Endometrium (tissue), 2 donors: ENCODE measurements at regions not wholly inside any gene's neighbourhood (a gene's known extent, or its start where the extent isn't known, plus 50 kb on each side); places are given as distances from the start of the nearest gene placed in this dataset.
A peak's percentile ranks its signal among the peaks of the same experiment; 100 is the strongest.
"Not testable (repeated sequence)": the region's sequence is repeated elsewhere in the genome, so short reads cannot be mapped to it uniquely, and the experiment has no call there.

Experiments
- FAIRE-seq: peaks from 2 replicates; lab custom pipeline; 2012; peaks lifted over from hg19 to GRCh38; lab: Jason Lieb, UNC
- donor health status: control.
- donor health status: control.

DNA sequence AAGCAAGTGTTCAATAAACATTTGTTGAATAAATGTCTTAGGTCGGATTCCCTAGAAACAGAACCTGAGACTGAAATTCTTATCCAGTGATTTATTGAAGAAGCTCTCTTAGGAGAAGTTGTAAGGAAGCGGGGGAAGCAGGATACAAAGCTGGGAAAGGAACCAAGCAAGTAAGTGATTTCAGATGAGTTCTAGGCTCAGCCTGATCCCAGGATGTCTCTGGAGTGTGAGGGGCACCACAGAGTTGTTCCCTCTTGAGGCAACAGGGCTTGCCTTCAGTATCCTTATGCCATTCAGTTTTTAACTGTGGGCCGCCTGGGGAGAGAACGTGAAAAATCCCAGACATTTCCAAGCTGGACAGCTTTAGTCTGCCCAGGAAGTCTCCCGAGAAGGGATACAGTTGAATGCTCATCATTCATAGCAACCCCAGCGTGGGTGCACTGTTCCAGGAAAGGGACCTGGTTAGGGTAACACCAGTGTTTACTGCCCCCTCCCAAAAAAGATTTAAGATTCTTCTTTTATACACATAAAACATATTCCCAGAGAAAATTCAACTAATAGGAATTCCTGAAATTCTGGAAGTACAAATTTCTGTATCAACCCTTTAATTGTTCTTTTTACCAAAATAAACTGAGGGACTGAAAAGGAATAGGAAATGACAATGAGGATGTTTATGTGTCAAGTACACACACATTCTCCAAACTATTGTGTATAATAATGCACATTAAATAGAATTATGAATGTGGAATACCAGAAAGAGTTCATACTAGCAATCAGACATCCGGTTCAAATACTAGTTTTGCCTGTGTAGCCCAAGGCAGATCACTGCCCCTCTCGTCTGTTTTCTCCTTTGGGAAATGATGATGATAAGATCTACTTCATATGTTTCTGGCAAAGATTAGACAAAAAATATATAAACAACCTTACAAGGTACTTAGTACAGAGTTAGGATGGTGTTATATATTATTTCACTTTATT lies 592.1 kb upstream of the CDH2 start:
- FAIRE-seq: no peak

DNA sequence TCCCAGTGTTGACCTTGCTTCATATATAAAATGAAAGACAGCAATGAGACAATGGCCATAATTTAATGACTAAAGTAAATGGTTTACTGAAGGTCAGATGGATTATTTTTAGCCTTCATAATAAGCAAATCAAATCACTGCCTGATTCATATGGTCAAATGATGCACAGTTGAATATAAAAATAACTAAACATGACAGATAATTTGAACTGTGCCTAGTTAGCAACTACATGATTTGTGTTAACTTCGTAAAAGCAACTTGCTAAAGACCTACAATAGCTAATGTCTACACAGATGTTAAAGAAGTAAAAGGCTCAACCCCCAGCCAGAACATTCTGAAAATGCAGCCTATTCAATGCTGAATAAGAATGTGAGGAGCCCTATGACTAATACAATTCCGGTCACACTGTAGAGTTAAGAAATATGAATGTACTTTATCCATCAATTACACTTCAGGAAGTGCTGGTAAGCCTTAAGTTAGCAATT lies 590.8 kb upstream of the CDH2 start:
- FAIRE-seq: no peak

DNA sequence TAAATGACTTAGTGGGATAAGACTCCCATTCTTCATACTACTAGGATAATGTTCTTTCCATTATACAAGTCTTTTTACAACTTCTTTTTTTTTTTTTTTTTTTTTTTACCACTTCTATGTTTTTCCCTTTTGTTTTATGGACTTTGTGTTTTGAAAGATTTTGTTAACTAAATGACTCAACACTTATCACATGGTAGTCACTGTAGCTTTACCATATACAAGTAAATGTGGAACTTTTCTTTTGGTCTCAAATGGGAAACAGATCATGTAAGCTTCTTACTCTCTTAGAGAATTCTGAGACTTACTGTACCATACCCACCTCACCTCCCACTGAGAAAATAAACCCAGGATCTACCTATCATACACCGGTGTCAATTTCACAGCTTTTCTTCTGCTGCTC lies 590.3 kb upstream of the CDH2 start:
- no peak for FAIRE-seq

DNA sequence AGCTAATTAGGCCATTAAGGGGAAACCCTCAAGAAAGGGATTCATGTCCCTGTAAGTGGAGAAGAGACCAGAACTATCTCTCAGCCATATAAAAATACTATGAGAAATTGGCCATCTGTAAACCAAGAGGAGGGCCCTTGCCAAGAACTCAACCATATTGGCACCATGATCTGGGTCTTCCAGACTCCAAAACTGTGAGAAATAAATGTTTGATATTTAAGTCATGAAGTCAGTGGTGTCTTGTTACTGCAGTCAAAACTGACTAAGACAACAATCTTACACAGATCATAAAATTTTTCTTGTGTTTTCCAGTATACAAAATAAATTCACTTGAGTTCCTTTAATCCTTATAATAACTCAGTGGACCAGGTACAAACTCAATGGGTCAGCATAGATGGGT lies 589.8 kb upstream of the CDH2 start:
- no peak for FAIRE-seq

DNA sequence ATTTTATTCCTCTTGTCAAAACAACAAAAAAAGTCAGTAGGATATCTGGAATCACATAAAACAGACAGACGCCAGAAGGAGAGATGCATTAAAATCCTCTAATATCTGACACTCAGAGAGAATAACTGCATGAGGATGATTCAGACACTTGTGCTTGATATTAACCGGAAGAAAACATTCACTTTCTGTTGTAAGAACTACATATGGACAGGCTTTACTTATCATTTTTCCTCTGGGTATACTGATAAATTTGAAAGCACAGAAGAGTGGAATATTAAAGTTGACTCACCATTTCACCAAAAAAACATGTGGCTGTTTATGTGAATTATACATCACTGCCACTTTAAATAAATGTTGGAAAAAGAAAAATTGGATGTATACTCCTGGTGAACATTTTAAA lies 589.1 kb upstream of the CDH2 start:
- peak; percentile 99 for FAIRE-seq

DNA sequence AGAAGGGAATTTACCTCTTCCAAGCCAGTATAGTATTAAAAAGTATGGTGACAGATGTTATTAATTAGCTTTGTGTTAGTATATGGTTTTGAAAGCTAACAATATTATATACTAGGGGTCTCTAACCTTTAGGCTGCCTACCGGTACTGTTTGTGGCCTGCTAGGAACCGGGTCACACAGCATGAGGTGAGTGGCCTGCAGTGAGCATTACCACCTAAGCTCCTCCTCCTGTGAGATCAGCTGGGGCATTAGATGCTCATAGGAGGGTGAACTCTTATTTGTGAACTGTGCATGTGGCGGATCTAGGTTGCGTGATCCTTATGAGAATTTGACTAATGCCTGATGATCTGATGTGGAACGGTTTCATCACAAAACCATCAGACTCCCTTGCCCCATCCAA lies 583.4 kb upstream of the CDH2 start:
- no peak for FAIRE-seq

DNA sequence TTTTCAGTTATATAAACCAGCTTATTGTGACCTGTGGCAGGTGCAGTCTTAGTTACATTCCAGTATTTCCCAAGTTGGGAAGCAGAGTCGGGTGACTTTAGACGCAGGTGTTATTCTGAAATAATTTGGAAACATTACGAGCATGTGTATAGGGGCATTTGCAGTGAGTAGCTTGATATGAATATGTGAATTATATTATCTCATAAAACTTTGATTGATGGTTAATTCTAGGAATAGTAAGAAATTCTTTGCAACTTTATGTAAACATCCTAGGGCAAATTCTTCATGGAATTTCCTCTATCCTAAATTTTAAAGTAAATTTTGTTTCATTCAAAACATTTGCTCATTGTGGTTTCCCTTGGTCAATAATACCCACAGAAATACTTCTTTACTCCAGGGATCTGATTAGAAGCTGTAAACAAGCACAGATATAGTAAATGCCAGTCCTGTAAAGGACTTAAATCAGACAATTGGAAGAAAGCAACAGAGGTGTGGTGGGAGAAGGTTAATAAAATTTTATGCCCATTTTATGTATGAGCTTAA lies 580.6 kb upstream of the CDH2 start:
- FAIRE-seq: no peak

DNA sequence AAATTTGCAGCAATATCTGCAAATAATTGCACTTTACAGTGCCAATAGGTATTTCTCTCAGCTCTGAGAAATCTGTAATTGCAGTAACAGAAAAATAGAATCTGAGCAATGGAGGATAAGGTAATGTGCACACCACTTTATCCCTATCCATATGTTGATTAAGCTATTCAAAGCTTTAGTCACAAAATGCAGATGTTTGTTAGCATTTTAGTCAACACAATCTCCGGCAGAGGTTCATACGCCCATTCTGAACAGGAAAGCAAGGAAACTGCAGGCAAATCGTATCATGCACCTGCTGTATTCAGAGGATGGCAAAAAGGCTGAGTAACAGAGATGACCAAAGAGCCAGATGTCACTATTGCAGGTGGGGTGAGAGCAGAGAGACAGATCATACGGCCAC lies 566.2 kb upstream of the CDH2 start:
- FAIRE-seq: no peak

DNA sequence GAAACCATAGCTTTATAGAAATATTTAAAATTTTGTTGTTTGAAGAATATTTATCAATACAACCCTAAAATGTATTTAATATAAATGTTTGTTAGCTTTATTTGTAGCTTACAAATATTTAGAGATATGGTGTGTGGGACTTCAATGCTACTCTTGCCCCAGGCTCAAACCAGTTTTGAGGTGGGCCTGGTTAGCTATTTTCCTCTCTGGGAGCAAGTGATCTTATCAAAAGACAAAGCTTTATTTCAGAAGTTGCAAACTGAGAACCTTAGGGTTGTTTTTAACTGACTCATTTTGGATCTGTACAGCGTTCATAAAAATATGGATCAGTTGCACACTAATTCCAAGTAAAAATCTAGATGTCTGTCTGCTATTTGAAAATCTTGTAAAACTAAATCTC lies 563.6 kb upstream of the CDH2 start:
- FAIRE-seq: no peak

DNA sequence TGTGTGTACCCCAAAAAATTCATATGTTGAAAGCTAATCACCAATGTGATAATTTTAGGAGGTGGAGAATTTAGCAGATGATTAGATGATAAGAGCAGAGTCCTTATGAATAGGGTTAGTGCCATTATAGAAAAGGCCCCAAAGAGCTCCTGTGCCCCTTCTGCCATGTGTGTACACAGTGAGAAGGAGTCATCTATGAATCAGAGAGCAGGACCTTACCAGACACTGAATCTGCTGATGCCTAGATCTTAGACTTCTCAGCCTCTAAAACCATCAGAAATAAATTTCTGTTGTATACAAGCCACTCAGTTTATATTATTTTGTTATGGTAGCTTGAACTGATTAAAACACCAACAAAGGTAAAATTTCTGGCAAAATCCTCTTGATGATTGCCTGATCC lies 560.0 kb upstream of the CDH2 start:
- no peak for FAIRE-seq

DNA sequence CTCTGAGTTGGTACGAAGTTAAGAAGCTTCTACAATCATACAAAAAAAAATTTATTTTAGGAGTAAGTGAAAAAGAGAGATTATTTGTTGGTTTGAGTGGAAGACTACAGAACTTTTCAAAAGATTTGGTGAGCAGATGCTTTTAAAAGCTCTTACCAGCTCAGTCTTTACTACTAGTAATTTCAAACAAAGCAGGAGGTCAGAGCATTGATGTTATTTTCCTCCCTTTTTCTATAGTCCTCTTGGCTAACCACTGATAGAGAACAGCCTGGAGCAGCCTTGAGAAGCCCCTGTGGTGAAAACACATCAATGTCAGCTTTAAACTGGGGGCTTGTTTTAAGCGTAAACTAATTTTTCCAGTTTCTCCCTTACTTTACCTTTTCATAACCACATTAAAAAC lies 559.3 kb upstream of the CDH2 start:
- FAIRE-seq: no peak

DNA sequence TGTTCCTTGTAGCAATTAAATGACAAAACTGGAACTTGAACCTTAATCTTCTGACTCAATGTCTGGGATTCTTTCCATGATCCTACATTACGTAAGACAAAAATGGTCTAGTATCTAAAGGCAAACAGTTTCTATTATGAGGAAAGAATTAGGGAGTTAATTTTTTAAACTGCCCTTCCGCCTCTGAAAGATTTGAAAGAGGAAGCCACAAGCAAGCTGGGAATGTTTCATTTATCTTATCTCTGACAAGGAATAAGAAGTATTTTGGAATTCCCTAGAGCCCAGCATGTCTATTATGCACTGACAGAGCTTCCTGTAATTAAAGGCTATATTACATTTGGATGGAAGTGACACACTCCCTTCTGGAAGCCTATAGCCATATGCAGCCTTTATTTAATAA lies 558.8 kb upstream of the CDH2 start:
- peak; percentile 96 for FAIRE-seq

DNA sequence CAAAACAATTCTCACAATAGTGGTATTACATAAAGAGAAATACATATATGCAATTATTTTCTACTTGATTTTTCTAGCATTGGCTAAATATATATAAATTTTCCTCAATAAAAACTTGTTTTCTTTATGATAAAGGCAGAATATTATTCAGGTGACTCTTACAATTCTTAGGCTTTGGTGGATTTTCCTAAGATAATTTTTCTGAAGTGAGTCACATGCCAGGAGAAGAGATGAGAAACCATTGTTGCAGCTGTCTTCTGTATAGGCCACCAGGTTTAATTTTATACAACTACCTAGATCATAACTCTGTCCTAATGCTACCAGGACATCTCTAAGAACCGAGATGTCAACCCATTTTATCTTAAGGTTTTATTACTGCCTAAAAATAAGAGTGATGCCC lies 552.4 kb upstream of the CDH2 start:
- FAIRE-seq: no peak

DNA sequence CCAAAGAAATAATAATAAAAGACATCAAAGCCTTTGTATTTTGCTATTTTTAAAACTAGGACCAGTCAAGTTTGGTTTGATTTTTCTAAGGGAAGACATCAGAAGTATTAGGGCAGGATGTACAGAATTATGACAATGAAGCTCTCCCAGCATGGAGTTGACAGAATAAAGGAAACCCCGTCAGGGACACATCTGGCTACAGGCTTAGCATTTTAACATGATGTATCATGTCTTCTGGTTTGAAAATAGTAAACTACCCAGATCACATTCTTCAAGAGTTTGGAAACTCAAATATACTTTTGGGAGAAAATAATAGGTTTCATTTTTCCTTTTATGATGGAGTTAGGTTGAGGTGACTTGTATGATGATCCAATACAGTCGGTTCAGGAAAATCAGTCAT lies 552.0 kb upstream of the CDH2 start:
- no peak for FAIRE-seq

DNA sequence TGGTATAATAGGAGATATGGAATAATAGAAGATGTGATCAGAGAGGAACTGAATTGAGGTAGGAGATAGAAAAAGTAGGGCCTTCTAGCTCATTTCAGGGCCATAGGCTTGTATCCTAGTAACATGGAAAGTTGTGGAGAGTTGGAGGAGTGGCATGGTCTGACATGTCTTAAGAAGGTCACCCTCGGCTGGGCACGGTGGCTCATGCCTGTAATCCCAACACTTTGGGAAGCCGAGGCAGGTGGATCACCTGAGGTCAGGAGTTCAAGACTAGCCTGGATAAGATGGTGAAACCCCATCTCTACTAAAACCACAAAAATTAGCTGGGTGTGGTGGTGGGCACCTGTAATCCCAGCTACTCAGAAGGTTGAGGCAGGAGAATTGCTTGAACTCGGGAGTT lies 550.3 kb upstream of the CDH2 start:
- not testable (repeated sequence) for FAIRE-seq

DNA sequence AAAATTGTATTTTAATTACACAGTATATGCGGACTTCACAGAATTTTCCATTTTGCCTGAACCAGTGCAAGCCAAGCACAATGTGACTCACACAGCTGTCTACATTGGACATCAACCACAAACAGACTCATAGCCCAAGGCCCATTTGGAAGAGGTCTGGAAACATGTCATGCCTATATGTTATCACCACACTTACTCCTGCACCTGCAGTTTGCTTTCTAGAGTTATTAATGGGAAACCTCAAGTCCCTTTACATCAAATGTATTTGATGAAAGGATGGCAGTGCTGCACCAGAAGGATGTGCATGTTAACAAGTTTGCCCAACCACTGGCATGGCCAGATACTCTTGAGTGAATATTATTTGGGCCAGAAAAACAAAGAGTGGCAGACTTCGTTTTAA lies 548.9 kb upstream of the CDH2 start:
- FAIRE-seq: no peak

DNA sequence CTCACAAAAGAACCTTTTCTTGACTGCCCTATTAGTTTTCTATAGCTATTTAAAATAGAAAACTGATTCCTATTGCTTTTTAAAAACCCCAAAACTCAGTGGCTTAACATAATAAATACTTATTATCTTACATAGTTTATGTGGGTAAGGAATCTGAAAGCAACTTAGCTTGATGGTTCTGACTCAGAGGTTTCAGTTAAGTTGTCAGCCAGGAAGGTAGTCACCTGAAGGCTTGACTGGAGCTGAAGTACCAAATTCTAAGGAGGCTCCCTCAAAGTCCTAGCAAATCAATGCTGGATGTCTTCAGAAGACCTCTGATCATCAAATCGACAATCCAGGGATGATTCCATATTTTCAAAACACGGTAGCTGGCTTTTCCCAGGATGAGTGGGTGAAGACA lies 546.6 kb upstream of the CDH2 start:
- no peak for FAIRE-seq

DNA sequence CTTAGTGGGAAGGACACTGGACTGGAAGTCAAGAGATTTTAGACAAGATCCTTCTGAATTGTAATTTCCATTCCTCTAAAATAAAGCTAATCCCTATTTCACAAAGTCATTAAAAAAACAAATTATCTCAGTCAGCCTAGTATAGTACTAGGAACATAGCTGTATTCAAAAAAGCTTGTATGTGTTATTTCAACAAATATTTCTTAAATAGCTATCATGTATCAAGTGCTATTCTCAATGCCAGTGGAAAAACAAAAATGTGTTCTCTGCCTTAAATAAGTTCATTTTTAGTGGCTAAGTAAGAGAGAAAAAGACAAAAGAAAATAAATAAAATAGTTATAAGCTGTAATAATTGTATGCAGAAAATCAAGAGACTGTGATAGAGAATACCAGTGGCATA lies 541.8 kb upstream of the CDH2 start:
- FAIRE-seq: no peak

DNA sequence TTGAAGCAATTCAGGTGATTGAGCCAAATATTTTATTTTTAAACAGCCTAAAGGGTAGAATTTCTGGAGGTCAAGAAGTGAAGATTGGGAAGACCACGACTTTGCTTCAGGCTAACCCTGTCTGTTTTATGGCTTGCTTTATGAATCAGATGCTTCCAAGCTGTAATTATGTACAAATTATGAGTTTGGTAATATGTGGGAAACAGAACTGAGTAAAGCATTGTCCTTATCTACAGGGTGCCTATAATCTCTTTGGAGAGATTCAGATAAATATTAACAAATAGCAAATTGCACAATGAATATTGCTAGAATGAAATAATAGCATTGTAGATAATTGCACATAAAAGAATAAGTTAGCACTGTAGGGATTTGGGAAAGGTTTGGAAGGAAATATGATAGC lies 539.4 kb upstream of the CDH2 start:
- FAIRE-seq: no peak

DNA sequence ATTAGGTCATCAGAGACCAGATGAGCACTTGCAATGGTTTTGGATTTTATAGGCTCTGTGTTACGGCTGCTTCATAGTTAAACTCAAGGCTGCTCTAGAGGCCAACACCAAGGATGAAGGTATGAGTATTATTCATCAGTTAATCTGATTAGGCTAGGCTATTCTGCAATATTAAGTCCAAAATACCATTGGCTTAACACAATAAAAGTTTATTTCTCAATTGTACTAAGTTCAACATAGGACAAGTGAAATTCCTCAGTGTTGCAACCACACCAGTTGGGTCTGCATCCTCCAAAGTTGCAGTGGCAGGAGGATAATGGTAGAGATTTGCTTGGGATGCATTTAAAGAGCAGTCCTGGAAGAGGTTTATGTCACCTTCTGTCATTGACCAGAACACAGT lies 538.3 kb upstream of the CDH2 start:
- no peak for FAIRE-seq

DNA sequence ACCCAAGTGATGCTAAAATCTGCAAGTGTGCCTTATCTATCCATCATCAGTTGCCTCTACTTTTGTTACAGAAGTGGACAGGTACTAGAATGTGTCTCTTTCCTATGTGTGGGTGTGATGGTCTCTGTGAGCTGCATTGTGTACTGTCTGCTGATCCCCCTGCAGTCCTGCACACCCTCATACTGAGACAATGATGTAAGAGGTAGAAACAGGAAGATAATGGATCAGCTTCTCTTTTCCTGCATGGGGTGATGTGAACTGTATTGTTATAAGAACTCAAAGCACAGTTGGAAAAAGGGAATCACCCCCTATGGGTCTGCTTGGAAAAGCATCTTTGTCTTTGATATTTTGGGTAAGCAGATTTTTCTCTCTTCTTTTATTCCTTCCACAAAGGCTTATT lies 537.6 kb upstream of the CDH2 start:
- FAIRE-seq: no peak

DNA sequence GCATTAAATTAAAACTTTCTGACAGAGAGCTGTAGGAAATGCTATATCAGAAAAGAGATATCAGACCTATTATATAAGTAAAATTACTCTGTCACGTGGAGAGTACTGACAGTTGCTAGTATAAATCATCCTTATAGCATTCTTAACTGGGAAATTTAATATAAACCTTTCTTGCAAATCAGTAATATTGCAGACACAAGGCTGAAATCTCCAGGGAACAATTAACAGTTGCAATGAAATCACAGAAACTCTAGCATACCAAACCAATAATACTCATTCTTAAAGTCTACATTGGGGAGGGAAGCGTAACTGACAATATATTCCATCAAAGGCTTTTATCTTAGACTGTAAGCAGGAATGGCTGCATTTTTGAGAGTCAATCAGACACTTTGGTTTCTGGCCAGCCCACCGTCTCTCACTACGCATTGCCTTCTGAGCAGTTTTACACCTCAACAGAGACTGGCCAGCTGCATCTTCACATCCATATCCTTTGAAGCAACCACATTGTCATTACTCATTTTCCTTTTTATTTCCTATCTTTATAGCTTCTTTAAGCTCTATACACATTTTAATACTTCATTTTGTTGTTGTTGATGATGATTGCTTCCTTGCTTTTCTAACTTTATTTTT lies 536.0 kb upstream of the CDH2 start:
- no peak for FAIRE-seq

DNA sequence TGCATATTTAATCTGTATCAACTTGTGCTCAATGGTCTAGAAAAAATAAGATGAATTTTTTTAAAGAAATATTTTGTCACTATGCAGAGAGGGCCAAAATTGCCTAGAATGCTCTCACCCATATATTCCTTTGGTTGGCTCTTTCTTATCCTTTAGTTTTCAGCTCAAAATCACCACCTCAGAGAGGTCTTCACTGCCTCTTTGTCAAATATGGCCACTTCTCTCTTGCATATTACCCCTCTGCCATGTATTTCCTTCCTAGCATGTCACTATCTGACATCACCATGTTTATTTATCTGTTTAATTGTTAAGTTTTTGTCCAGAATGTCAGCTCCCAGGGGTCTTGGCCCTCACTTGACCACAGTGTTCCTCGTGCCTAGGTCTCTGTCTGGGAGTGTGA lies 535.2 kb upstream of the CDH2 start:
- FAIRE-seq: no peak
